Vagina (tissue), 2 donors: ENCODE measurements at regions not wholly inside any gene's neighbourhood (a gene's known extent, or its start where the extent isn't known, plus 50 kb on each side); places are given as distances from the start of the nearest gene placed in this dataset.

Experiments used
- DNase-seq, 2 donors: peaks; one replicate each; pipeline ENCODE4 v3.0.0-alpha.2; 2017; ENCODE audit errors: extremely low spot score in 2 of 2
- H3K27ac ChIP-seq: fragments of 200-600 bp; sonication (generic); one replicate; pipeline ENCODE4 v1.5.1; 2019
- H3K27me3 ChIP-seq: fragments of 200-600 bp; sonication (generic); one replicate; pipeline ENCODE4 v1.5.1; 2019
- H3K36me3 ChIP-seq, 2 donors: fragments of 200-600 bp; sonication (generic); one replicate each; pipeline ENCODE4 v1.5.1; 2017 to 2019
- H3K4me1 ChIP-seq: fragments of 200-600 bp; sonication (generic); one replicate; pipeline ENCODE4 v1.5.1; 2019
- H3K4me3 ChIP-seq, 2 donors: fragments of 200-600 bp; sonication (generic); 1 replicate in 1 of 2; 2 replicates in 1 of 2; pipeline ENCODE4 v1.5.1; 2016 to 2019
- H3K9me3 ChIP-seq: fragments of 200-600 bp; sonication (generic); one replicate; pipeline ENCODE4 v1.5.1; 2019
- CTCF ChIP-seq, 3 experiments: fragments of 450-650 bp in 2 of 3; fragments of 200-600 bp in 1 of 3; sonication (generic) in 1 of 3; IDR thresholded peaks; one replicate each; pipeline ENCODE4 v1.5.1; 2017 to 2019; ENCODE audit warnings: antibody characterized with exemption in 3 of 3, mild to moderate bottlenecking in 2 of 3, moderate library complexity in 2 of 3
- POLR2A ChIP-seq, 2 donors: fragments of 450-650 bp; IDR thresholded peaks; one replicate each; pipeline ENCODE4 v1.6.1; 2017; ENCODE audit warnings: antibody characterized with exemption in 2 of 2, mild to moderate bottlenecking in 2 of 2, moderate library complexity in 2 of 2
- POLR2AphosphoS5 ChIP-seq, 2 donors: sonication (generic); formaldehyde crosslinking; IDR thresholded peaks; one replicate each; pipeline ENCODE4 v1.9.0; 2017; ENCODE audit warnings: antibody characterized with exemption in 2 of 2, mild to moderate bottlenecking in 2 of 2, low read depth in 1 of 2; ENCODE audit not compliant: insufficient read depth in 1 of 2
- intact Hi-C: fragments of 100-400 bp; cut with DNase I; formaldehyde crosslinking; loops from one replicate; pipeline ENCODE4 v1.15.1; 2023

- Histone ChIP-seq H3K27ac (no peak overlapping the region), H3K36me3 (no peaks in the 10 kb centered on the region), H3K9me3 (no peaks in the 10 kb centered on the region), H3K4me1 (peaks cover 28% of the 10 kb centered on the region), H3K4me3 (no peak overlapping the region), H3K27me3 (no peaks in the 10 kb centered on the region)
- DNase-seq: no peak
- intact Hi-C loops: no loop called here
- TF ChIP-seq POLR2AphosphoS5 (IDR thresholded peaks at IDR 0.05; ENCODE audit: insufficient read depth in 1 of 2, low read depth in 1 of 2): no peak
- no peak for TF ChIP-seq POLR2A (IDR thresholded peaks at IDR 0.05)
- TF ChIP-seq CTCF (IDR thresholded peaks at IDR 0.05): no peak
Observed at GRCh38 chr10:110401401-110402076, 96.2 kb upstream of the DUSP5 start.

- Histone ChIP-seq H3K27ac (no peak overlapping the region), H3K4me3 (no peak overlapping the region), H3K27me3 (no peaks in the 10 kb centered on the region), H3K9me3 (no peaks in the 10 kb centered on the region), H3K36me3 (no peaks in the 10 kb centered on the region), H3K4me1 (peaks cover 28% of the 10 kb centered on the region)
- intact Hi-C loops: no loop called here
- no peak for DNase-seq
- no peak for TF ChIP-seq POLR2AphosphoS5 (IDR thresholded peaks at IDR 0.05; ENCODE audit: insufficient read depth in 1 of 2, low read depth in 1 of 2)
- TF ChIP-seq POLR2A (IDR thresholded peaks at IDR 0.05): no peak
- no peak for TF ChIP-seq CTCF (IDR thresholded peaks at IDR 0.05)
Observed at GRCh38 chr10:110402077-110402416, 95.7 kb upstream of the DUSP5 start.

- H3K27me3 ChIP-seq: no peaks in the 10 kb centered on the region
- intact Hi-C loops: no loop called here
- H3K36me3 ChIP-seq: no peaks in the 10 kb centered on the region
- no peak overlapping the region for H3K4me3 ChIP-seq
- peaks cover 18% of the 10 kb centered on the region for H3K4me1 ChIP-seq
- H3K27ac ChIP-seq: no peak overlapping the region
- H3K9me3 ChIP-seq: no peaks in the 10 kb centered on the region
- DNase-seq: no peak
- TF ChIP-seq POLR2AphosphoS5 (IDR thresholded peaks at IDR 0.05; ENCODE audit: insufficient read depth in 1 of 2, low read depth in 1 of 2): no peak
- TF ChIP-seq CTCF (IDR thresholded peaks at IDR 0.05): no peak
- no peak for TF ChIP-seq POLR2A (IDR thresholded peaks at IDR 0.05)
Observed at GRCh38 chr10:110403593-110403992, 94.1 kb upstream of the DUSP5 start.

- TF ChIP-seq CTCF (IDR thresholded peaks at IDR 0.05): no peak
- TF ChIP-seq POLR2A (IDR thresholded peaks at IDR 0.05): no peak
- TF ChIP-seq POLR2AphosphoS5 (IDR thresholded peaks at IDR 0.05; ENCODE audit: insufficient read depth in 1 of 2, low read depth in 1 of 2): no peak
- Histone ChIP-seq H3K36me3 (no peaks in the 10 kb centered on the region), H3K9me3 (no peaks in the 10 kb centered on the region), H3K4me3 (no peak overlapping the region), H3K27me3 (no peaks in the 10 kb centered on the region), H3K27ac (no peak overlapping the region), H3K4me1 (peaks cover 10% of the 10 kb centered on the region)
- DNase-seq: no peak
- intact Hi-C loops: no loop called here
Observed at GRCh38 chr10:110404413-110404812, 93.3 kb upstream of the DUSP5 start.

GRCh38 chr10:110404825-110405224, 92.9 kb upstream of the DUSP5 start:
- no peaks in the 10 kb centered on the region for H3K9me3 ChIP-seq
- H3K27ac ChIP-seq: no peak overlapping the region
- no peaks in the 10 kb centered on the region for H3K36me3 ChIP-seq
- H3K27me3 ChIP-seq: no peaks in the 10 kb centered on the region
- intact Hi-C loops: no loop called here
- no peak for DNase-seq
- TF ChIP-seq CTCF (IDR thresholded peaks at IDR 0.05) (no peak), POLR2A (IDR thresholded peaks at IDR 0.05) (no peak), POLR2AphosphoS5 (IDR thresholded peaks at IDR 0.05; ENCODE audit: insufficient read depth in 1 of 2, low read depth in 1 of 2) (no peak)
- peaks cover 6% of the 10 kb centered on the region for H3K4me1 ChIP-seq
- no peak overlapping the region for H3K4me3 ChIP-seq
